B cell (primary cell): ENCODE measurements at regions not wholly inside any gene's neighbourhood (a gene's known extent, or its start where the extent isn't known, plus 50 kb on each side); places are given as distances from the start of the nearest gene placed in this dataset.

ENCODE experiments used
- ATAC-seq: fragments of 200-7000 bp; cut with Tn5 transposase; one replicate; pipeline ENCODE4 v1.10.0; 2021; ENCODE audit warnings: low read depth, mild to moderate bottlenecking, moderate number of reproducible peaks, moderate library complexity
- CTCF ChIA-PET: fragments of 350-600 bp; sonication (Branson Sonifier 250); formaldehyde crosslinking; loops from one replicate; lab custom pipeline; 2021; ENCODE audit warnings: antibody characterized with exemption, inconsistent platforms; lab: Charles Lee
- POLR2A ChIA-PET: fragments of 350-600 bp; sonication (Branson Sonifier 250); formaldehyde crosslinking; loops from one replicate; lab custom pipeline; 2021; ENCODE audit warnings: antibody characterized with exemption; lab: Charles Lee
- DNase-seq: peaks from one replicate; pipeline ENCODE4 v3.0.0; 2013
- H2AFZ ChIP-seq: 2 replicates; pipeline ENCODE4 v1.6.1; 2012; ENCODE audit warnings: mild to moderate bottlenecking, low read depth, low read length; ENCODE audit not compliant: insufficient read depth, poor library complexity, severe bottlenecking
- H3K27ac ChIP-seq, 2 donors: 1 replicate in 1 of 2; 2 replicates in 1 of 2; pipeline ENCODE4 v1.5.1; 2012 to 2013; ENCODE audit warnings: low read length in 2 of 2, mild to moderate bottlenecking in 2 of 2, moderate library complexity in 1 of 2
- H3K27me3 ChIP-seq, 4 experiments: fragments of 200-600 bp in 1 of 4; sonication (generic) in 1 of 4; replicated peaks in 1 of 4; 1 replicate in 2 of 4; 2 replicates in 2 of 4; pipeline versions ENCODE4 v1.6.1 to v1.7.0; 2013 to 2016; ENCODE audit warnings: low read length in 3 of 4, mild to moderate bottlenecking in 2 of 4, mixed read lengths in 1 of 4, moderate library complexity in 1 of 4; ENCODE audit not compliant: insufficient read depth in 4 of 4, control insufficient read depth in 3 of 4; ENCODE audit errors: control extremely low read depth in 1 of 4
- H3K36me3 ChIP-seq, 2 experiments: replicated peaks in 1 of 2; 1 replicate in 1 of 2; 2 replicates in 1 of 2; pipeline versions ENCODE4 v1.6.1 to v1.7.1; 2013; ENCODE audit warnings: low read length in 1 of 2; ENCODE audit not compliant: insufficient read depth in 2 of 2, control insufficient read depth in 1 of 2; ENCODE audit errors: control extremely low read depth in 1 of 2, extremely low read depth in 1 of 2
- H3K4me1 ChIP-seq, 2 donors: fragments of 200-600 bp in 1 of 2; sonication (generic) in 1 of 2; 1 replicate in 1 of 2; 2 replicates in 1 of 2; pipeline versions ENCODE4 v1.5.1 to v1.6.1; 2013 to 2017; ENCODE audit warnings: low read length in 2 of 2; ENCODE audit not compliant: control insufficient read depth in 2 of 2, insufficient read depth in 2 of 2
- H3K4me2 ChIP-seq: replicated peaks from 2 replicates; pipeline ENCODE3; 2012; ENCODE audit warnings: mild to moderate bottlenecking, low read depth, low read length; ENCODE audit not compliant: poor library complexity, severe bottlenecking
- H3K4me3 ChIP-seq, 5 experiments: fragments of 200-600 bp in 1 of 5; sonication (generic) in 1 of 5; 1 replicate in 3 of 5; 2 replicates in 2 of 5; pipeline versions ENCODE4 v1.5.1 to v1.7.0; 2011 to 2016; ENCODE audit warnings: low read length in 4 of 5, mild to moderate bottlenecking in 4 of 5, low read depth in 2 of 5, control low read depth in 1 of 5, moderate library complexity in 1 of 5; ENCODE audit not compliant: insufficient read depth in 1 of 5; ENCODE audit errors: control extremely low read depth in 1 of 5, extremely low read depth in 1 of 5
- H3K79me2 ChIP-seq: fragments of 200-600 bp; sonication (generic); one replicate; pipeline ENCODE4 v1.6.0; 2016; ENCODE audit warnings: low read length; ENCODE audit not compliant: control insufficient read depth, insufficient read depth
- H3K9ac ChIP-seq: fragments of 200-600 bp; sonication (generic); 2 replicates; pipeline ENCODE4 v1.6.1; 2017; ENCODE audit warnings: mild to moderate bottlenecking, low read length, moderate library complexity
- H3K9me3 ChIP-seq, 3 donors: one replicate each; pipeline versions ENCODE4 v1.6.1 to v1.7.1; 2013; ENCODE audit warnings: low read length in 2 of 3; ENCODE audit not compliant: control insufficient read depth in 2 of 3, insufficient read depth in 1 of 3; ENCODE audit errors: control extremely low read depth in 1 of 3
- H4K20me1 ChIP-seq: 2 replicates; pipeline ENCODE4 v1.6.0; 2012; ENCODE audit warnings: mild to moderate bottlenecking, low read length; ENCODE audit not compliant: insufficient read depth, control insufficient read depth, poor library complexity, severe bottlenecking
- H3K27ac Mint-ChIP-seq: one replicate; pipeline ENCODE4 v1.8.0; 2021; ENCODE audit warnings: mixed read lengths
- H3K27me3 Mint-ChIP-seq: one replicate; pipeline ENCODE4 v1.8.0; 2021; ENCODE audit warnings: mixed read lengths
- H3K4me1 Mint-ChIP-seq: one replicate; pipeline ENCODE4 v1.8.0; 2021; ENCODE audit warnings: mixed read lengths
- H3K4me3 Mint-ChIP-seq: one replicate; pipeline ENCODE4 v1.8.0; 2021; ENCODE audit warnings: mixed read lengths
- H3K9me3 Mint-ChIP-seq: one replicate; pipeline ENCODE4 v1.8.0; 2022; ENCODE audit warnings: mixed read lengths; ENCODE audit not compliant: insufficient read depth
- EZH2 ChIP-seq: IDR thresholded peaks from 2 replicates; pipeline ENCODE4 v1.6.1; 2012; ENCODE audit warnings: borderline replicate concordance, low read depth, mild to moderate bottlenecking, moderate library complexity, low read length; ENCODE audit not compliant: insufficient read depth, poor library complexity, severe bottlenecking
- WGBS: methylation state at CpG from one replicate; pipeline ENCODE4 v1.1.5; 2013; ENCODE audit warnings: missing lambda C conversion rate; ENCODE audit not compliant: insufficient coverage; 5-methylcytosine and 5-hydroxymethylcytosine counted together
- intact Hi-C: fragments of 100-400 bp; cut with micrococcal nuclease; formaldehyde crosslinking; loops from one replicate; pipeline ENCODE4 v1.10.0; 2022
- TF ChIP-seq, protein P1 (sequence below): fragments of 200-600 bp; IDR thresholded peaks from one replicate; pipeline ENCODE4 v1.8.0; 2022; ENCODE audit warnings: antibody characterized with exemption, mild to moderate bottlenecking

- no peak overlapping the region for H3K27ac Mint-ChIP-seq
- Histone ChIP-seq H3K9ac (no peak overlapping the region), H4K20me1 (no peaks in the 10 kb centered on the region), H3K4me2 (no peak overlapping the region), H3K4me1 (peaks cover 0 to 6% of the 10 kb centered on the region in 2 donors), H3K27me3 (peaks cover 0 to 17% (median 2%) of the 10 kb centered on the region in 4 experiments), H3K36me3 (no peaks in the 10 kb centered on the region), H2AFZ (no peak overlapping the region), H3K79me2 (no peaks in the 10 kb centered on the region), H3K9me3 (no peaks in the 10 kb centered on the region), H3K4me3 (no peak overlapping the region), H3K27ac (no peak overlapping the region)
- DNase-seq = no peak
- ChIA-PET POLR2A (no interaction called here), CTCF (interaction anchor here (0.9 kb wide), 1 partner anchor 84 kb away, joined by 3 read pairs; no protein-coding TSS in a partner anchor)
- 93% methylated on average over 12 of the region's 12 CpGs for WGBS
- no peak for ATAC-seq
- peaks cover 37% of the 10 kb centered on the region for H3K27me3 Mint-ChIP-seq
- H3K4me3 Mint-ChIP-seq = no peak overlapping the region
- no peaks in the 10 kb centered on the region for H3K9me3 Mint-ChIP-seq
- TF ChIP-seq, protein P1, sequence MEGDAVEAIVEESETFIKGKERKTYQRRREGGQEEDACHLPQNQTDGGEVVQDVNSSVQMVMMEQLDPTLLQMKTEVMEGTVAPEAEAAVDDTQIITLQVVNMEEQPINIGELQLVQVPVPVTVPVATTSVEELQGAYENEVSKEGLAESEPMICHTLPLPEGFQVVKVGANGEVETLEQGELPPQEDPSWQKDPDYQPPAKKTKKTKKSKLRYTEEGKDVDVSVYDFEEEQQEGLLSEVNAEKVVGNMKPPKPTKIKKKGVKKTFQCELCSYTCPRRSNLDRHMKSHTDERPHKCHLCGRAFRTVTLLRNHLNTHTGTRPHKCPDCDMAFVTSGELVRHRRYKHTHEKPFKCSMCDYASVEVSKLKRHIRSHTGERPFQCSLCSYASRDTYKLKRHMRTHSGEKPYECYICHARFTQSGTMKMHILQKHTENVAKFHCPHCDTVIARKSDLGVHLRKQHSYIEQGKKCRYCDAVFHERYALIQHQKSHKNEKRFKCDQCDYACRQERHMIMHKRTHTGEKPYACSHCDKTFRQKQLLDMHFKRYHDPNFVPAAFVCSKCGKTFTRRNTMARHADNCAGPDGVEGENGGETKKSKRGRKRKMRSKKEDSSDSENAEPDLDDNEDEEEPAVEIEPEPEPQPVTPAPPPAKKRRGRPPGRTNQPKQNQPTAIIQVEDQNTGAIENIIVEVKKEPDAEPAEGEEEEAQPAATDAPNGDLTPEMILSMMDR = no peak
- no peak for TF ChIP-seq EZH2
- intact Hi-C loops = no loop called here
- peaks cover 4% of the 10 kb centered on the region for H3K4me1 Mint-ChIP-seq
Observed at GRCh38 chr2:20558391-20559150, 92.3 kb downstream of the HS1BP3 start.

GRCh38 chr2:20559277-20559676 is 91.6 kb downstream of the HS1BP3 start:
- H3K4me1 Mint-ChIP-seq = peaks cover 4% of the 10 kb centered on the region
- ChIA-PET POLR2A (no interaction called here), CTCF (interaction anchor here (0.9 kb wide), 1 partner anchor 84 kb away, joined by 3 read pairs; no protein-coding TSS in a partner anchor)
- no peak overlapping the region for H3K4me3 Mint-ChIP-seq
- intact Hi-C loops = no loop called here
- Histone ChIP-seq H3K4me2 (no peak overlapping the region), H2AFZ (no peak overlapping the region), H3K9me3 (no peaks in the 10 kb centered on the region), H3K27me3 (peaks cover 0 to 17% (median 2%) of the 10 kb centered on the region in 4 experiments), H3K79me2 (no peaks in the 10 kb centered on the region), H3K4me1 (peaks cover 0 to 6% of the 10 kb centered on the region in 2 donors), H4K20me1 (no peaks in the 10 kb centered on the region), H3K27ac (no peak overlapping the region), H3K9ac (no peak overlapping the region), H3K4me3 (no peak overlapping the region), H3K36me3 (no peaks in the 10 kb centered on the region)
- WGBS = 100% methylated on average over 3 of the region's 3 CpGs
- TF ChIP-seq EZH2 = no peak
- TF ChIP-seq, protein P1 = no peak
- no peaks in the 10 kb centered on the region for H3K9me3 Mint-ChIP-seq
- ATAC-seq (no peak), DNase-seq (no peak)
- H3K27me3 Mint-ChIP-seq = peaks cover 35% of the 10 kb centered on the region
- no peak overlapping the region for H3K27ac Mint-ChIP-seq
